ENCODE measurements at regions not wholly inside any gene's neighbourhood (a gene's known extent, or its start where the extent isn't known, plus 50 kb on each side); places are given as distances from the start of the nearest gene placed in this dataset.

DNA sequence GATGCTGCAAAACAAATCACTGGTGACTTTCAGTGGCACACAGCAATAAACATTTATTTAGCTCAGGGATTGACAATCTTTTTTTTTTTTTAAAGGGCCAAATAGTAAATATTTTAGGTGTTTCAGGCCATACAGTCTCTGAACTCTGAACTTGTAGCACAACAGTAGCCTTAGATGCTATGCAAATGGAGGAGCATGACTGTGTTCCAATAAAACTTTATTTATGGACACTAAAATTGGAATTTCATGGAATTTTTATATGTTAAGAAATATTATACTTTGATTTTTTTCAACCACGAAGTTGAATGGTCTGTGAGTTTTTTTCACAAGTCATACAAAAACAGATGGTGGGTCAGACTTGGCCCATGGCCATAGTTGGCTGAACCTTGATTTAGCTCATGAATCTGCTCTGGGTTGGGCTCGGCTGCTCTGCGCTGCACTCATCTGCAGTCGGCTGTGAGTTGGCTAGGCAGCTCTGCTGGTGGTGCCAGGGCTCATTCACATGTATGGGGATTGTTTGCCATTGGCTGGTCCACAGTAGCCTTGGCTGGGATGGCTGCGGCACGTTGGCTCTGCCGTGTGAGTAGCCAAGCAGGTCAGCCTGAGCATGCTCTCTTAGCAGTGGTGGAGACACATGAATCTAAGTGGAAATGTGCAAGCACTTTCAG, 231.7 kb upstream of the PGRMC2 start:
- TF ChIP-seq, protein P1, sequence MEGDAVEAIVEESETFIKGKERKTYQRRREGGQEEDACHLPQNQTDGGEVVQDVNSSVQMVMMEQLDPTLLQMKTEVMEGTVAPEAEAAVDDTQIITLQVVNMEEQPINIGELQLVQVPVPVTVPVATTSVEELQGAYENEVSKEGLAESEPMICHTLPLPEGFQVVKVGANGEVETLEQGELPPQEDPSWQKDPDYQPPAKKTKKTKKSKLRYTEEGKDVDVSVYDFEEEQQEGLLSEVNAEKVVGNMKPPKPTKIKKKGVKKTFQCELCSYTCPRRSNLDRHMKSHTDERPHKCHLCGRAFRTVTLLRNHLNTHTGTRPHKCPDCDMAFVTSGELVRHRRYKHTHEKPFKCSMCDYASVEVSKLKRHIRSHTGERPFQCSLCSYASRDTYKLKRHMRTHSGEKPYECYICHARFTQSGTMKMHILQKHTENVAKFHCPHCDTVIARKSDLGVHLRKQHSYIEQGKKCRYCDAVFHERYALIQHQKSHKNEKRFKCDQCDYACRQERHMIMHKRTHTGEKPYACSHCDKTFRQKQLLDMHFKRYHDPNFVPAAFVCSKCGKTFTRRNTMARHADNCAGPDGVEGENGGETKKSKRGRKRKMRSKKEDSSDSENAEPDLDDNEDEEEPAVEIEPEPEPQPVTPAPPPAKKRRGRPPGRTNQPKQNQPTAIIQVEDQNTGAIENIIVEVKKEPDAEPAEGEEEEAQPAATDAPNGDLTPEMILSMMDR (IDR thresholded peaks at IDR 0.05) = no peak
- TF ChIP-seq POLR2AphosphoS5 (IDR thresholded peaks at IDR 0.05) = no peak

Measured in upper lobe of left lung (tissue), 4 donors.